ENCODE measurements at regions not wholly inside any gene's neighbourhood (a gene's known extent, or its start where the extent isn't known, plus 50 kb on each side); places are given as distances from the start of the nearest gene placed in this dataset.

GRCh38 chr13:44296856-44297255 lies 76.8 kb upstream of the SERP2 start:
- Histone ChIP-seq H3K4me3 (replicated peaks; ENCODE audit: low read depth, low read length) (no peak overlapping the region), H3K27me3 (replicated peaks; ENCODE audit: control insufficient read depth, insufficient read depth, low read length) (no peaks in the 10 kb centered on the region), H3K36me3 (ENCODE audit: control insufficient read depth, insufficient read depth, low read length) (no peaks in the 10 kb centered on the region)
- DNase-seq (ENCODE audit: extremely low read depth, insufficient read length): no peak
- TF ChIP-seq, protein P1, sequence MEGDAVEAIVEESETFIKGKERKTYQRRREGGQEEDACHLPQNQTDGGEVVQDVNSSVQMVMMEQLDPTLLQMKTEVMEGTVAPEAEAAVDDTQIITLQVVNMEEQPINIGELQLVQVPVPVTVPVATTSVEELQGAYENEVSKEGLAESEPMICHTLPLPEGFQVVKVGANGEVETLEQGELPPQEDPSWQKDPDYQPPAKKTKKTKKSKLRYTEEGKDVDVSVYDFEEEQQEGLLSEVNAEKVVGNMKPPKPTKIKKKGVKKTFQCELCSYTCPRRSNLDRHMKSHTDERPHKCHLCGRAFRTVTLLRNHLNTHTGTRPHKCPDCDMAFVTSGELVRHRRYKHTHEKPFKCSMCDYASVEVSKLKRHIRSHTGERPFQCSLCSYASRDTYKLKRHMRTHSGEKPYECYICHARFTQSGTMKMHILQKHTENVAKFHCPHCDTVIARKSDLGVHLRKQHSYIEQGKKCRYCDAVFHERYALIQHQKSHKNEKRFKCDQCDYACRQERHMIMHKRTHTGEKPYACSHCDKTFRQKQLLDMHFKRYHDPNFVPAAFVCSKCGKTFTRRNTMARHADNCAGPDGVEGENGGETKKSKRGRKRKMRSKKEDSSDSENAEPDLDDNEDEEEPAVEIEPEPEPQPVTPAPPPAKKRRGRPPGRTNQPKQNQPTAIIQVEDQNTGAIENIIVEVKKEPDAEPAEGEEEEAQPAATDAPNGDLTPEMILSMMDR (IDR thresholded peaks at IDR 0.05; ENCODE audit: insufficient read depth, low read length, poor library complexity, severe bottlenecking): no peak

GRCh38 chr13:44298314-44298713 lies 75.3 kb upstream of the SERP2 start:
- DNase-seq (ENCODE audit: extremely low read depth, insufficient read length): no peak
- TF ChIP-seq, protein P1 (IDR thresholded peaks at IDR 0.05; ENCODE audit: insufficient read depth, low read length, poor library complexity, severe bottlenecking): no peak
- Histone ChIP-seq H3K4me3 (replicated peaks; ENCODE audit: low read depth, low read length) (no peak overlapping the region), H3K36me3 (ENCODE audit: control insufficient read depth, insufficient read depth, low read length) (no peaks in the 10 kb centered on the region), H3K27me3 (replicated peaks; ENCODE audit: control insufficient read depth, insufficient read depth, low read length) (no peaks in the 10 kb centered on the region)

DNA sequence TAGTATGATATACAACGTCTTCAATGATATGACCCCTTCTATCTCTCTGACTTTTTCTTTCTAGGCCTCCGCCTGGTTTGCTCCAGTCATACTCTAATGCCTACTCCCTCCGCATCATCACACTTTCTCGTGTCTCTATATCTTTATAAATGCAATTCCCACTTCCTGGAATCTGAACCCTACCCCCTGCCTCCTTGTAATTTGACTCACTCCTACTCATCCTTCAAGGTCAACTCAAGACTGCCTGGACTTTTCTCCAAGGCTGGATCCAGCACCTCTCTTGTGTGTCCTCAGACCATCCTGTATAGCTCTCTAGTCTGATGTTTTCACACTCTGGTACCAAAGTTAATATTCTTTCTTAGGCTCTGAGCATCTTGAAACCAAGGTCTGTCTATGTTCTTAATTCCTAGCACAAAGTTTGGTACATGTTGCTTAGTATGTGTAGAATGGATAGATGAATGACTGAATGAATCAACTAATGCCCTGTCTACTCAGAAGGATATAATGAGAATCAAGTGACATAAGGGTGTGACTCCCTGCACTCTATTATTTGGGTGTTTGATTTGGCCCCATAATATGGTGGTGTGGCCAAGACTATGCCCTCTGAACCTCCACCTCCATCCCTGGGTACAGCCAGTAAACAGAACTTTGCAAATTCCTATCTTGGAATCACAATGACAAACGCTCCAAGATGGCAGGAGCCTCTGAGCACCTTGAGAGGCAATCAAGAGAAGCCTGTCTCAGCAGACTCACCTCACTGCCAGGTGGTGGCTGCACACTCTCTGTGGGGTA lies 74.3 kb upstream of the SERP2 start:
- TF ChIP-seq, protein P1 (IDR thresholded peaks at IDR 0.05; ENCODE audit: insufficient read depth, low read length, poor library complexity, severe bottlenecking): no peak
- DNase-seq (ENCODE audit: extremely low read depth, insufficient read length): no peak
- H3K36me3 ChIP-seq (ENCODE audit: control insufficient read depth, insufficient read depth, low read length): no peaks in the 10 kb centered on the region
- no peak overlapping the region for H3K4me3 ChIP-seq (replicated peaks; ENCODE audit: low read depth, low read length)
- H3K27me3 ChIP-seq (replicated peaks; ENCODE audit: control insufficient read depth, insufficient read depth, low read length): no peaks in the 10 kb centered on the region

DNA sequence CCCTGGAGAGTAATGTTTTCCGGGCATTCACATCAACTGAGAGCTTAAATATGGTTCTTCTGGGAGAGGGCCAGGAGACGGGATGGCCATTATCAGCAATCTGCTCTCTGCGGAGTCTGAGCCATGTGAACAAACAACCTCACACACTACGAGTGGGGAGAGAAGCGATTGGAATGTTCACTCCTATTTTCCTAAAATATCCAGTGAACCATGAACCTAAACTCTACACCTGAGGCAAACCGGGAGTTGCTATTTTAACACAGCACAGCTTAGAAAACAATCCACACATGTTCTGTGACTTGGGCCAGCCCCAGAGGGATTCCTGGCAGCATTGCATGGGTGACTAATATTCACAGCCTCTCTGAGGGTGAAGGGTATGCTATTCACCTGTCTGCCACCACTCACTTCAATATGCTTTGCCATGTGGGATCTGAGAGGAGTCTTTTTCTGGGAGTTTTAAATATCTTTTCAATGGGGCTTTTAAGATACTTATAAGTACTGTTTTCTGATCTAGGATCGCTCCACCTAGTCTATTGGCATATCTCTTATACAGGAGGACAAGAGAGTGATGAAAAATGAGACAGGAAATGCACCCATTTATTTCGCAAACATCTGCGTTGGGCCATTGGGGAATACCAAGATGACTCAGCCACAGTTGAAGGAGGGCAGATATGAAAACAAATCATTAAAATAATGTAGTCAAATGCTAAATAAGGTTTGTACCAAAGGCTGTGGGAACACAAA lies 72.6 kb upstream of the SERP2 start:
- Histone ChIP-seq H3K27me3 (replicated peaks; ENCODE audit: control insufficient read depth, insufficient read depth, low read length) (no peaks in the 10 kb centered on the region), H3K4me3 (replicated peaks; ENCODE audit: low read depth, low read length) (no peak overlapping the region; the same call in 1 of the 2 replicates), H3K36me3 (ENCODE audit: control insufficient read depth, insufficient read depth, low read length) (no peaks in the 10 kb centered on the region)
- peak; percentile 27 for DNase-seq (ENCODE audit: extremely low read depth, insufficient read length)
- TF ChIP-seq, protein P1 (IDR thresholded peaks at IDR 0.05; ENCODE audit: insufficient read depth, low read length, poor library complexity, severe bottlenecking): no peak

GRCh38 chr13:44301639-44302015 lies 72.0 kb upstream of the SERP2 start:
- Histone ChIP-seq H3K27me3 (replicated peaks; ENCODE audit: control insufficient read depth, insufficient read depth, low read length) (no peaks in the 10 kb centered on the region), H3K36me3 (ENCODE audit: control insufficient read depth, insufficient read depth, low read length) (no peaks in the 10 kb centered on the region), H3K4me3 (replicated peaks; ENCODE audit: low read depth, low read length) (no peak overlapping the region; the same call in 1 of the 2 replicates)
- DNase-seq (ENCODE audit: extremely low read depth, insufficient read length): no peak
- TF ChIP-seq, protein P1 (IDR thresholded peaks at IDR 0.05; ENCODE audit: insufficient read depth, low read length, poor library complexity, severe bottlenecking): no peak

All from GM06990 (cell line).